SU-DHL-6 (cell line): ENCODE measurements at regions not wholly inside any gene's neighbourhood (a gene's known extent, or its start where the extent isn't known, plus 50 kb on each side); places are given as distances from the start of the nearest gene placed in this dataset.

Experiments used
- CTCF ChIP-seq: fragments of 200-600 bp; sonication (generic); IDR thresholded peaks from one replicate; pipeline ENCODE4 v1.5.1; 2017; ENCODE audit warnings: antibody characterized with exemption, mild to moderate bottlenecking, low read length, moderate library complexity; ENCODE audit not compliant: insufficient read depth, poor library complexity, severe bottlenecking
- EZH2phosphoT487 ChIP-seq: fragments of 200-600 bp; sonication (generic), shearing (Covaris generic); conservative IDR thresholded peaks from 2 replicates; pipeline ENCODE4 v1.6.1; 2018; ENCODE audit warnings: mild to moderate bottlenecking, antibody characterized with exemption, low read length, moderate library complexity, mixed read lengths

GRCh38 chr2:239522002-239522739 lies 121.4 kb upstream of the HDAC4 start:
- TF ChIP-seq CTCF: no peak
- no peak for TF ChIP-seq EZH2phosphoT487
